K562 (cell line): ENCODE measurements at regions not wholly inside any gene's neighbourhood (a gene's known extent, or its start where the extent isn't known, plus 50 kb on each side); places are given as distances from the start of the nearest gene placed in this dataset.
A peak's percentile ranks its signal among the peaks of the same experiment; 100 is the strongest.

Experiments
- ATAC-seq: fragments of 200-7000 bp; cut with Tn5 transposase; 3 replicates; pipeline ENCODE4 v1.9.1; 2020; ENCODE audit warnings: moderate library complexity
- BruUV-seq: library from RNA; stranded (reverse); fragments of 400-500 nt; replicated peaks from 2 replicates; lab custom pipeline; 2021; lab: Mats Ljungman, UMichigan
- CTCF ChIA-PET: fragments of 300-600 bp; formaldehyde crosslinking; extraction: SDS; loops from one replicate; lab custom pipeline; 2021; ENCODE audit warnings: low intra/inter-chr PET ratio; lab: Yijun Ruan, JAX
- POLR2A ChIA-PET: fragments of 300-600, 350-650 bp; sonication (Branson Sonifier 250); formaldehyde crosslinking; extraction: SDS; loops from one replicate; lab custom pipeline; 2021; ENCODE audit warnings: antibody characterized with exemption, inconsistent platforms; lab: Yijun Ruan, JAX
- DNase-seq, 4 experiments: peaks; one replicate each; pipeline versions ENCODE4 v3.0.0 to v3.0.0-alpha.2; 2011 to 2018; ENCODE audit warnings: low spot score in 3 of 4, mixed read lengths in 3 of 4; ENCODE audit errors: extremely low read depth in 1 of 4
- FAIRE-seq: peaks from 2 replicates; lab custom pipeline; 2011; peaks lifted over from hg19 to GRCh38; lab: Jason Lieb, UNC
- H2AFZ ChIP-seq: 2 replicates; pipeline ENCODE4 v1.6.0; 2011; ENCODE audit warnings: low read depth, low read length, control low read depth, inconsistent platforms
- H3K27ac ChIP-seq: fragments of 200-600 bp; 3 replicates; pipeline ENCODE4 v1.8.0; 2011; ENCODE audit warnings: low read depth, mild to moderate bottlenecking, control low read depth, inconsistent platforms, low read length, moderate library complexity, mixed read lengths; ENCODE audit errors: extremely low read depth
- H3K27me3 ChIP-seq, 2 experiments: fragments of 300-600 bp in 1 of 2; 2 replicates in 1 of 2; 3 replicates in 1 of 2; pipeline versions ENCODE4 v1.6.0 to v1.8.0; 2011; ENCODE audit warnings: inconsistent platforms in 2 of 2, low read length in 2 of 2, mild to moderate bottlenecking in 1 of 2, mixed read lengths in 1 of 2, moderate library complexity in 1 of 2; ENCODE audit not compliant: control insufficient read depth in 2 of 2, insufficient read depth in 2 of 2
- H3K36me3 ChIP-seq: fragments of 300-600 bp; 3 replicates; pipeline ENCODE4 v1.8.0; 2011; ENCODE audit warnings: mild to moderate bottlenecking, low read length, inconsistent platforms; ENCODE audit not compliant: control insufficient read depth, insufficient read depth
- H3K4me1 ChIP-seq, 2 experiments: fragments of 200-600 bp in 1 of 2; replicated peaks in 1 of 2; 2 replicates in 1 of 2; 3 replicates in 1 of 2; pipeline versions ENCODE4 v1.5.1 to v1.8.0; 2011; ENCODE audit warnings: inconsistent platforms in 2 of 2, low read length in 2 of 2, mild to moderate bottlenecking in 1 of 2, mixed read lengths in 1 of 2, moderate library complexity in 1 of 2; ENCODE audit not compliant: control insufficient read depth in 2 of 2, insufficient read depth in 2 of 2
- H3K4me2 ChIP-seq: 2 replicates; pipeline ENCODE4 v1.6.1; 2011; ENCODE audit warnings: low read length, control low read depth, inconsistent platforms, mixed read lengths; ENCODE audit not compliant: insufficient read depth
- H3K4me3 ChIP-seq: fragments of 200-600 bp; sonication (generic), shearing (Covaris generic); 2 replicates; pipeline ENCODE4 v1.5.1; 2016; ENCODE audit warnings: control low read depth, inconsistent platforms
- H3K79me2 ChIP-seq: fragments of 200-600 bp; 3 replicates; pipeline ENCODE4 v1.8.0; 2011; ENCODE audit warnings: low read length, inconsistent platforms; ENCODE audit not compliant: control insufficient read depth, insufficient read depth
- H3K9ac ChIP-seq, 2 experiments: 2 replicates each; pipeline versions ENCODE4 v1.6.0 to v1.6.1; 2011; ENCODE audit warnings: low read depth in 2 of 2, low read length in 2 of 2, control low read depth in 1 of 2, inconsistent platforms in 1 of 2, mild to moderate bottlenecking in 1 of 2, mixed read lengths in 1 of 2; ENCODE audit not compliant: insufficient read depth in 1 of 2
- H3K9me1 ChIP-seq: one replicate; pipeline ENCODE4 v1.6.0; 2011; ENCODE audit warnings: inconsistent platforms, mild to moderate bottlenecking, low read length, moderate library complexity; ENCODE audit not compliant: control insufficient read depth, insufficient read depth
- H3K9me3 ChIP-seq: replicated peaks from 2 replicates; pipeline ENCODE4 v1.5.1; 2011; ENCODE audit warnings: low read depth, low read length, inconsistent platforms; ENCODE audit not compliant: control insufficient read depth, insufficient read depth
- H4K20me1 ChIP-seq: replicated peaks from 2 replicates; pipeline ENCODE4 v1.6.1; 2011; ENCODE audit warnings: low read length, inconsistent platforms, mixed read lengths; ENCODE audit not compliant: control insufficient read depth, insufficient read depth
- DACH1 ChIP-seq: fragments of 450-650 bp; IDR thresholded peaks from 2 replicates; pipeline ENCODE4 v1.6.1; 2018; ENCODE audit not compliant: partially characterized antibody
- NR2C2 ChIP-seq, 2 experiments: fragments of 200-800 bp in 1 of 2; sonication (Bioruptor generic) in 1 of 2; sonication (generic) in 1 of 2; formaldehyde crosslinking in 1 of 2; IDR thresholded peaks; 2 replicates each; pipeline versions ENCODE4 v1.6.1 to v1.8.0; 2016 to 2022; ENCODE audit warnings: mild to moderate bottlenecking in 1 of 2, missing compliant biosample characterization in 1 of 2, missing genetic modification characterization in 1 of 2, missing genetic modification reagents in 1 of 2
- ZNF444 ChIP-seq: fragments of 250-450 bp; sonication (Bioruptor Pico); IDR thresholded peaks from 2 replicates; pipeline ENCODE4 v1.4.0; 2020; ENCODE audit warnings: mild to moderate bottlenecking, moderate library complexity
- ZNF717 ChIP-seq: fragments of 250-450 bp; sonication (Bioruptor Pico); IDR thresholded peaks from 2 replicates; pipeline ENCODE4 v1.5.0; 2021
- WGBS: fragments of 100-300 bp; shearing (Covaris generic); methylation state at CpG from one replicate; pipeline ENCODE4 v1.1.6; 2016; ENCODE audit warnings: low coverage, mixed read lengths; ENCODE audit not compliant: insufficient coverage; ENCODE audit errors: missing lambda C conversion rate; 5-methylcytosine and 5-hydroxymethylcytosine counted together
- in situ Hi-C: fragments of 300-500 bp; cut with MboI; formaldehyde crosslinking; loops from 4 replicates; pipeline ENCODE4 v1.15.0; 2018; ENCODE audit warnings: inconsistent platforms, mixed read lengths
- intact Hi-C: fragments of 100-400 bp; cut with micrococcal nuclease; formaldehyde crosslinking; loops from 2 replicates; pipeline ENCODE4 v1.14.2; 2022

DNA sequence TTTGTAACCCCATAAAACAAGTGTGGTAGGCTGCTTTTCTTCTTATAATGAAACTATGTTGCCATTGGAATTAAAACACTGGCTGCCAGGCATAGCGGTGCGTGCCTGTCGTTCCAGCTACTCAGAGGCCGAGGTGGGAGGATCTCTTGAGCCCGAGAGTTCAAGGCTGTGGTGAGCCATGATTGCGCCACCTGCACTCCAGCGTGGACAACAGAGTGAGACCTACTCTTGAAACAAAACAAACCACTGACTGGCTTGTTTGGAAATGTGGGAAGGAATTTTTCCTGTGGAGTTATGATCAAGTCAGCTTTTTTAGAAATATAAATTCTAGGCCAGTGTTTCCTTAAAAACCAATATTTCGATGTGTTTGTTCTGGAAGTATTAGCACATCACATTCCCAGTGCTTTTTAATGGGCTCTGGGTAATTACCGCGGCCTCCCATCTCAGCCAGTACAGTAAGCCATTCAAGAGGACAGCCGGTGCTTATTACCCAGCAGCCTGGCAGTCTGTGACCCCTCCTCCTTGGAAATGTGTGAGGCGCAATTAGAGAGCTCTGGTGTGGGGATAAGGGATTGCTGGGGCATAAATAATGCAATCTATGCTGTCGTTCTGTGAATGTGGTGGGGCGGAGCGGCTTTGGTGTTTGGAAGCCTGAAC, 58.3 kb upstream of the TRAK1 start (continued):
- TF ChIP-seq NR2C2 (CRISPR knock-in tag; IDR thresholded peaks at IDR 0.05): no peak
- TF ChIP-seq NR2C2 (tag; IDR thresholded peaks at IDR 0.05): peak; percentile 67
- no peak for TF ChIP-seq ZNF717

DNA sequence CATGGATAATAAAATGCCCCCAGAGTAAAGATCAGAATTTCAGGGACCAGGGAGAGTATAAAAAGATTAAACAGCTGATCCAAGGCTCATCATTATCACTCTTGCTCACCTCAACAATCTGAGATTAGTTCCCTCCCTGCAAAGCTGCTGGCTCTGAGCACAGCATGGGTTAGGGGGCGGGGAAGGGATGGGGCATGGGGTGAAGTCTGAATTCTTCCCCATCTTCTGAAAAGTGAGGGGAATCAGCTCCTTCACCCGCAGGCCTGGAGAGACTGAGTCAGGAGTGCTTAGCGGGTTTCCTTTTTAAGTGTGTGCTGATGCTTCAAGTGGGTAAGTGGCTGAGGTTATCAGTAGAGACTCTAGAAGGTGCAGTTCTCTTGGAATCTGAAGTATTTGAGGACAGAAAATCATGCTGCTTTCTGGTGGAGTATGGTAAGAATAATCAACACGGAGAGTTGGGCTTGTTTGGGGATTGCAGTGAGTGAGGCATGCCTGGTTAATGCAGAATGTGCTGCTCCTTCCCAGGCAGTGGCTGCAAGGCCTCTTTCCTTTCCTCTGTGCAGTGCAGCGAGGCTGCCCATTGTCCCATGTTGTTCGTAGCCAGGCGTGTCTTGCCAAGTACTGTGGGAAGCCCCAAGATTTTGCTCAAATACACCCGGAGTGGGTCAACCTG, 59.2 kb upstream of the TRAK1 start:
- no peak overlapping the region for H3K27ac ChIP-seq
- DNase-seq (no peak), ATAC-seq (no peak; the same call in 2 of the 3 replicates), FAIRE-seq (no peak)
- H3K79me2 ChIP-seq: peaks cover 27% of the 10 kb centered on the region
- no peaks in the 10 kb centered on the region for H3K9me1 ChIP-seq
- no TSS peak for BruUV-seq
- H3K4me2 ChIP-seq: no peak overlapping the region
- peaks cover 16% of the 10 kb centered on the region for H3K36me3 ChIP-seq
- H4K20me1 ChIP-seq: peaks cover 40% of the 10 kb centered on the region
- H2AFZ ChIP-seq: no peak overlapping the region
- POLR2A ChIA-PET: interaction anchor here (0.6 to 3.2 kb wide), 3 partner anchors 17 to 21 kb away, joined by 4 to 12 read pairs (median 4); no protein-coding TSS in a partner anchor
- H3K4me3 ChIP-seq: no peak overlapping the region
- H3K27me3 ChIP-seq: no peaks in the 10 kb centered on the region
- in situ Hi-C loops (no loop called here), intact Hi-C loops (no loop called here)
- 53% methylated on average over 8 of the region's 8 CpGs for WGBS
- TF ChIP-seq DACH1: peak; percentile 31
- no peak for TF ChIP-seq ZNF444 (CRISPR knock-in tag)
- peak overlapping the region in 1 of 2 experiments; percentile 70; a peak in 1 of 4 replicates for H3K9ac ChIP-seq
- H3K9me3 ChIP-seq: no peaks in the 10 kb centered on the region
- CTCF ChIA-PET: no interaction called here
- peaks cover 16 to 18% of the 10 kb centered on the region in 2 experiments; a peak in 4 of 5 replicates for H3K4me1 ChIP-seq
